ENCODE measurements at regions not wholly inside any gene's neighbourhood (a gene's known extent, or its start where the extent isn't known, plus 50 kb on each side); places are given as distances from the start of the nearest gene placed in this dataset.
"Not testable (repeated sequence)": the region's sequence is repeated elsewhere in the genome, so short reads cannot be mapped to it uniquely, and the experiment has no call there.

- in situ Hi-C loops (cut with MboI; ENCODE audit: low sequenced_read_pairs): no loop called here
- H3K27me3 ChIP-seq (ENCODE audit: low read depth): no peaks in the 10 kb centered on the region
- DNase-seq (ENCODE audit: low spot score in 2 of 2): no peak
- no peaks in the 10 kb centered on the region for H3K4me1 ChIP-seq
- H3K9me3 ChIP-seq: no peaks in the 10 kb centered on the region
- H3K36me3 ChIP-seq (replicated peaks): no peaks in the 10 kb centered on the region
- no peak overlapping the region for H3K4me3 ChIP-seq
Measured at GRCh38 chr10:64175271-64175962, 654.2 kb downstream of the REEP3 start.

- in situ Hi-C loops (cut with MboI; ENCODE audit: low sequenced_read_pairs): no loop called here
- Histone ChIP-seq H3K4me1 (no peaks in the 10 kb centered on the region), H3K9me3 (no peaks in the 10 kb centered on the region), H3K36me3 (replicated peaks) (no peaks in the 10 kb centered on the region), H3K27me3 (ENCODE audit: low read depth) (no peaks in the 10 kb centered on the region), H3K4me3 (no peak overlapping the region)
- no peak for DNase-seq (ENCODE audit: low spot score in 2 of 2)
Measured at GRCh38 chr10:64182671-64183070, 661.5 kb downstream of the REEP3 start.

- no peaks in the 10 kb centered on the region for H3K36me3 ChIP-seq (replicated peaks)
- no peaks in the 10 kb centered on the region for H3K27me3 ChIP-seq (ENCODE audit: low read depth)
- no peak overlapping the region for H3K4me3 ChIP-seq
- no peak for DNase-seq (ENCODE audit: low spot score in 2 of 2)
- no peaks in the 10 kb centered on the region for H3K9me3 ChIP-seq
- in situ Hi-C loops (cut with MboI; ENCODE audit: low sequenced_read_pairs): no loop called here
- no peaks in the 10 kb centered on the region for H3K4me1 ChIP-seq
Measured at GRCh38 chr10:64191286-64191685, 670.1 kb downstream of the REEP3 start.

GRCh38 chr10:64196638-64197315, 675.6 kb downstream of the REEP3 start:
- no peaks in the 10 kb centered on the region for H3K36me3 ChIP-seq (replicated peaks)
- DNase-seq (ENCODE audit: low spot score in 2 of 2): no peak
- in situ Hi-C loops (cut with MboI; ENCODE audit: low sequenced_read_pairs): no loop called here
- no peak overlapping the region for H3K4me3 ChIP-seq
- no peaks in the 10 kb centered on the region for H3K9me3 ChIP-seq
- no peaks in the 10 kb centered on the region for H3K27me3 ChIP-seq (ENCODE audit: low read depth)
- no peaks in the 10 kb centered on the region for H3K4me1 ChIP-seq

GRCh38 chr10:64201936-64202335, 680.7 kb downstream of the REEP3 start:
- no peaks in the 10 kb centered on the region for H3K9me3 ChIP-seq
- H3K4me3 ChIP-seq: no peak overlapping the region
- DNase-seq (ENCODE audit: low spot score in 2 of 2): no peak
- in situ Hi-C loops (cut with MboI; ENCODE audit: low sequenced_read_pairs): no loop called here
- no peaks in the 10 kb centered on the region for H3K4me1 ChIP-seq
- no peaks in the 10 kb centered on the region for H3K27me3 ChIP-seq (ENCODE audit: low read depth)
- H3K36me3 ChIP-seq (replicated peaks): no peaks in the 10 kb centered on the region

GRCh38 chr10:64204504-64204903, 683.3 kb downstream of the REEP3 start:
- H3K27me3 ChIP-seq (ENCODE audit: low read depth); H3K36me3 ChIP-seq (replicated peaks); DNase-seq (ENCODE audit: low spot score in 2 of 2); H3K4me3 ChIP-seq; H3K9me3 ChIP-seq; in situ Hi-C loops (cut with MboI; ENCODE audit: low sequenced_read_pairs); H3K4me1 ChIP-seq: not testable (repeated sequence)

GRCh38 chr10:64206409-64206808, 685.2 kb downstream of the REEP3 start:
- H3K4me3 ChIP-seq: no peak overlapping the region
- DNase-seq (ENCODE audit: low spot score in 2 of 2): no peak
- no peaks in the 10 kb centered on the region for H3K27me3 ChIP-seq (ENCODE audit: low read depth)
- no peaks in the 10 kb centered on the region for H3K4me1 ChIP-seq
- no peaks in the 10 kb centered on the region for H3K36me3 ChIP-seq (replicated peaks)
- H3K9me3 ChIP-seq: no peaks in the 10 kb centered on the region
- in situ Hi-C loops (cut with MboI; ENCODE audit: low sequenced_read_pairs): no loop called here

GRCh38 chr10:64209561-64209960, 688.4 kb downstream of the REEP3 start:
- H3K27me3 ChIP-seq (ENCODE audit: low read depth): no peaks in the 10 kb centered on the region
- no peak for DNase-seq (ENCODE audit: low spot score in 2 of 2)
- no peaks in the 10 kb centered on the region for H3K4me1 ChIP-seq
- H3K4me3 ChIP-seq: no peak overlapping the region
- H3K9me3 ChIP-seq: no peaks in the 10 kb centered on the region
- in situ Hi-C loops (cut with MboI; ENCODE audit: low sequenced_read_pairs): no loop called here
- no peaks in the 10 kb centered on the region for H3K36me3 ChIP-seq (replicated peaks)

GRCh38 chr10:64210211-64210610, 689.0 kb downstream of the REEP3 start:
- no peak for DNase-seq (ENCODE audit: low spot score in 2 of 2)
- Histone ChIP-seq H3K9me3 (no peaks in the 10 kb centered on the region), H3K4me1 (no peaks in the 10 kb centered on the region), H3K27me3 (ENCODE audit: low read depth) (no peaks in the 10 kb centered on the region), H3K4me3 (no peak overlapping the region), H3K36me3 (replicated peaks) (no peaks in the 10 kb centered on the region)
- in situ Hi-C loops (cut with MboI; ENCODE audit: low sequenced_read_pairs): no loop called here

- no peaks in the 10 kb centered on the region for H3K9me3 ChIP-seq
- no peaks in the 10 kb centered on the region for H3K4me1 ChIP-seq
- in situ Hi-C loops (cut with MboI; ENCODE audit: low sequenced_read_pairs): no loop called here
- no peak for DNase-seq (ENCODE audit: low spot score in 2 of 2)
- H3K4me3 ChIP-seq: no peak overlapping the region
- no peaks in the 10 kb centered on the region for H3K36me3 ChIP-seq (replicated peaks)
- H3K27me3 ChIP-seq (ENCODE audit: low read depth): no peaks in the 10 kb centered on the region
Measured at GRCh38 chr10:64211466-64211865, 690.3 kb downstream of the REEP3 start.

GRCh38 chr10:64215088-64215487, 693.9 kb downstream of the REEP3 start:
- H3K36me3 ChIP-seq (replicated peaks): no peaks in the 10 kb centered on the region
- in situ Hi-C loops (cut with MboI; ENCODE audit: low sequenced_read_pairs): no loop called here
- no peak overlapping the region for H3K4me3 ChIP-seq
- no peaks in the 10 kb centered on the region for H3K4me1 ChIP-seq
- DNase-seq (ENCODE audit: low spot score in 2 of 2): no peak
- H3K9me3 ChIP-seq: no peaks in the 10 kb centered on the region
- H3K27me3 ChIP-seq (ENCODE audit: low read depth): no peaks in the 10 kb centered on the region

- no peaks in the 10 kb centered on the region for H3K36me3 ChIP-seq (replicated peaks)
- no peak for DNase-seq (ENCODE audit: low spot score in 2 of 2)
- in situ Hi-C loops (cut with MboI; ENCODE audit: low sequenced_read_pairs): no loop called here
- no peaks in the 10 kb centered on the region for H3K4me1 ChIP-seq
- no peaks in the 10 kb centered on the region for H3K27me3 ChIP-seq (ENCODE audit: low read depth)
- no peak overlapping the region for H3K4me3 ChIP-seq
- no peaks in the 10 kb centered on the region for H3K9me3 ChIP-seq
Measured at GRCh38 chr10:64219271-64220025, 698.2 kb downstream of the REEP3 start.

- H3K27me3 ChIP-seq (ENCODE audit: low read depth): no peaks in the 10 kb centered on the region
- H3K9me3 ChIP-seq: no peaks in the 10 kb centered on the region
- in situ Hi-C loops (cut with MboI; ENCODE audit: low sequenced_read_pairs): no loop called here
- DNase-seq (ENCODE audit: low spot score in 2 of 2): no peak
- H3K4me3 ChIP-seq: no peak overlapping the region
- no peaks in the 10 kb centered on the region for H3K4me1 ChIP-seq
- H3K36me3 ChIP-seq (replicated peaks): no peaks in the 10 kb centered on the region
Measured at GRCh38 chr10:64234489-64234888, 713.3 kb downstream of the REEP3 start.

GRCh38 chr10:64257704-64258103, 736.5 kb downstream of the REEP3 start:
- Histone ChIP-seq H3K4me3 (no peak overlapping the region), H3K36me3 (replicated peaks) (no peaks in the 10 kb centered on the region), H3K9me3 (no peaks in the 10 kb centered on the region), H3K4me1 (no peaks in the 10 kb centered on the region), H3K27me3 (ENCODE audit: low read depth) (no peaks in the 10 kb centered on the region)
- in situ Hi-C loops (cut with MboI; ENCODE audit: low sequenced_read_pairs): no loop called here
- no peak for DNase-seq (ENCODE audit: low spot score in 2 of 2)

Measured in HAP-1 (cell line).